HG03378 (cell line): ENCODE measurements at regions not wholly inside any gene's neighbourhood (a gene's known extent, or its start where the extent isn't known, plus 50 kb on each side); places are given as distances from the start of the nearest gene placed in this dataset.
"Not testable (repeated sequence)": the region's sequence is repeated elsewhere in the genome, so short reads cannot be mapped to it uniquely, and the experiment has no call there.

Experiments
- ATAC-seq: cut with Tn5 transposase; IDR thresholded peaks from one replicate; pipeline ENCODE4 v1.9.1; 2021; ENCODE audit warnings: mild to moderate bottlenecking, moderate library complexity; ENCODE audit not compliant: unreplicated experiment

GRCh38 chr10:124152139-124153022, 59.0 kb upstream of the CHST15 start:
- no peak for ATAC-seq

GRCh38 chr10:124151466-124152095, 58.2 kb upstream of the CHST15 start:
- ATAC-seq: no peak

GRCh38 chr10:124150807-124151417, 57.5 kb upstream of the CHST15 start:
- ATAC-seq: no peak

GRCh38 chr10:124150189-124150806, 56.9 kb upstream of the CHST15 start:
- ATAC-seq: no peak

GRCh38 chr10:124149189-124150042, 56.0 kb upstream of the CHST15 start:
- no peak for ATAC-seq

GRCh38 chr10:124148509-124149188, 55.3 kb upstream of the CHST15 start:
- not testable (repeated sequence) for ATAC-seq

GRCh38 chr10:124146483-124146882, 53.1 kb upstream of the CHST15 start:
- no peak for ATAC-seq

GRCh38 chr10:124145109-124145870, 51.9 kb upstream of the CHST15 start:
- no peak for ATAC-seq

- no peak for ATAC-seq
Observed at GRCh38 chr10:124144536-124144935, 51.1 kb upstream of the CHST15 start.

GRCh38 chr10:124143721-124144120, 50.3 kb upstream of the CHST15 start:
- no peak for ATAC-seq
